Activated CD4-positive, alpha-beta T cell treated with anti-CD3 and anti-CD28 coated beads, Interleukin-2, amount 50 U/mL, for 4 hours (primary cell): ENCODE measurements at regions not wholly inside any gene's neighbourhood (a gene's known extent, or its start where the extent isn't known, plus 50 kb on each side); places are given as distances from the start of the nearest gene placed in this dataset.
"Not testable (repeated sequence)": the region's sequence is repeated elsewhere in the genome, so short reads cannot be mapped to it uniquely, and the experiment has no call there.

Experiments used
- DNase-seq, 2 experiments: peaks; one replicate each; pipeline ENCODE4 v3.0.0-alpha.2; 2020

GRCh38 chrX:46216406-46216805, 328.8 kb downstream of the ZNF674 start:
- no peak for DNase-seq

DNA sequence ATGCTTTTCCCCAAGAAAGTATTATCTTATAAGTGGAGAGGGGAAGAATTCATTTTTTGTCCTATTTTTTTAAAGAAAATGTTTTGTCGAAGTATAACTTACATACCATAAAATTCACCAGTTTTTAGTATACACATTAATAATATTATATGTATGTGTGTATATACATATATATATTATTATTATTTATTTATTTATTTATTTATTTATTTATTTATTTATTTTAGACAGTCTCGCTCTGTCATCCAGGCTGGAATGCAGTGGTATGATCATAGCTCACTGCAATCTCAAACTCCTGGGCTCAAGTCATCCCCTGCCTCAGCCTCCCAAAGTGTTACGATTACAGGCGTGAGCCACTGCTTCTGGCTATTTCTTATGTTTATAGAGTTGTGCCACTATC, 334.1 kb downstream of the ZNF674 start:
- no peak for DNase-seq

- no peak for DNase-seq
These were observed 335.5 kb downstream of the ZNF674 start for GRCh38 chrX:46209768-46210167.

DNA sequence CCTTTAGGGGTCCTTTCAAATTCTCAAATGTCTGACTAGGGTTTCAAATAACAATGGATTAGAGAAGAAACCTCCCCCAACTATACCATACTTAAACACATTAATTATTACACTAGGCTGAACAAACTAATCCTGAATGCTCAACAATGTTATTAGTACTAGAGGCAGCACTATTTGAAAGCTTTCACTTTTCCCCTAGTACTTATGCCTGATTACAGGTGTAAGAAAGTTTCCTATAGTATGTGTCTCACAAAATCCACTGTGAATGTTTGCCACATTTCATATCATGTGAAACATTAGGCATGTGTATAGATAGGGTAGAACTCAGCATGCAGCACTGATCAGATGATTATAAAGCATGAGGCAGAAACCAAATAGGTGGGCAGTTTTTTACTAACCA, 336.2 kb downstream of the ZNF674 start:
- DNase-seq: no peak

DNA sequence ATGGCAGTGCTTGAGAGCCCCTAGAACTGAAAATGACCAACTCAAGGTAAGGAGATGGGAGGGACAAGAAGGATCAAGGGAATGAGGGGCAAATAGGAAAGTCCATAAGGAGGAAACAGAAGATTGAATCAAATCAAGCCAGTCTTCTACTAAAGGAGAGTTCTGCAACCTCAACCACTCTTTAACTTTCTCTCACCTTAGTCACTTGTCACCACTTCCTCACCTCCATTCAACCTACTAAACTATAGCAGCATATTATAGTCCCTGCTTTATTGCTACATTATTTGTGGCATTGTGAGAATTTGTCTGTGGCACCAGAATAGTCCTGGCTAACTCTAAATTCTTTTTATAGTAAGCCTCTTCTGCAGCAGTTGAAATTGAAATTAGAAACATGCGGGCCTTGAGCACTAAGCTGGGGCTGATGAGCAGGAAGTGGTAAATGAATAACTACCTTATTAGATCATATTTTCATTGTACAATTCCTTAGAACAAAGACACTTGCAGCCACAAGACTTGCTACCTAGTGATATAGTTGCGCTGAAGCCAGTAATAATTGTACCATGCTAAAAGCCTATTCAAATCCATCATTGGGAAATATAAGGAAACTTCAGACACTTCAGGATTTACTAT, 336.9 kb downstream of the ZNF674 start:
- DNase-seq: no peak

DNA sequence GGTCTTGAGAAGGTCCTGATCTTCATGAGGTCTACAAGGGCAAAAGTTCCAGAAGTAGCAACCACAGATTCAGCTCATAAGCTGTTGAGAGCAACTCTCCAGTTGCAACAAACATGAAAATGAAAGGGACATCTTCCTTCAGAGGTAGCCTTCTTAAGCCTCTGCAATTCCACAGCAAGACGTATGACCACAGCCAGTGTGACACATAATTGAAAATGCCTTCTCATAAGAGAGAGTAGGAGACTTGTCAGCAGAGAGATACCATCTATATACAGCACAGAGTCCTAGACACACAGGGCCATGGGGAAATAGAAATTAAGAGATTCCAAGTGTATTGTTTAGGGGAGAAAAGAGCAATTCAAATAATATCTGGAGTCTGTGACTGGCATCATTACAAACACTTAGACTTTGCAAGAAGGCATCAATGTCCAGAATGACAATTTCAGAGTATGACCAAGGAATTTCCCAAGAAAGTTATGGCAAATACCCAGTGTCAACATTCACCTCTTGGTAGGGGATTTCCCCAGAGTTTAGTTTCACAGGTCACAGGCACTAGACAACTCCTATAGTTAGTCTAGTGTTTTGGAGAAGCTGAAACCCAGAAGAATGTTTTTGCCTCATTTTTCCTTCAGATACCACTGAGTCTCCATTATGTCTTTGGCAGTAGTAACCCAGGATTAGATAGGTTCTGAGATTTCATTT, 340.3 kb downstream of the ZNF674 start:
- DNase-seq: no peak

- DNase-seq: no peak
These were observed 342.3 kb downstream of the ZNF674 start for GRCh38 chrX:46202733-46203514.

DNA sequence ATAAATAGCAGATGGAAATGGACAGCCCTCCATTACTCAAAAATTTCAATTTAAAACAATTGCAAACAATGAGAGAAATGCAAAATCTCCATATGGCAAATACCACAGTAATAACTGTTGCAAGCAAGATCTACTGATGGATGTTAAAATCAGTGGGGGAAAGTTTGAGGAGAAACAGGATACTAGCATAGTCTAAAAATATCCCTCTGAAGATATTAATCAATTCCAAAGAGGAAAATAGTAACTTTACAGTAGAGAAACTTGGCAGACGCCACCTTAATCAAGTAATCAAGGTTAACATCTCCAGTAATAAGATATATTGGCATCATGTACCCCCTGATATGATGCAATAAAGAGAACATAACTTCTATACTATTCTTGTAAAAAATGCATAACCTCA, 344.8 kb downstream of the ZNF674 start:
- no peak for DNase-seq

GRCh38 chrX:46198858-46199257, 346.4 kb downstream of the ZNF674 start:
- DNase-seq: no peak

- DNase-seq: not testable (repeated sequence)
These were observed 358.5 kb downstream of the ZNF674 start for GRCh38 chrX:46186811-46187106.

DNA sequence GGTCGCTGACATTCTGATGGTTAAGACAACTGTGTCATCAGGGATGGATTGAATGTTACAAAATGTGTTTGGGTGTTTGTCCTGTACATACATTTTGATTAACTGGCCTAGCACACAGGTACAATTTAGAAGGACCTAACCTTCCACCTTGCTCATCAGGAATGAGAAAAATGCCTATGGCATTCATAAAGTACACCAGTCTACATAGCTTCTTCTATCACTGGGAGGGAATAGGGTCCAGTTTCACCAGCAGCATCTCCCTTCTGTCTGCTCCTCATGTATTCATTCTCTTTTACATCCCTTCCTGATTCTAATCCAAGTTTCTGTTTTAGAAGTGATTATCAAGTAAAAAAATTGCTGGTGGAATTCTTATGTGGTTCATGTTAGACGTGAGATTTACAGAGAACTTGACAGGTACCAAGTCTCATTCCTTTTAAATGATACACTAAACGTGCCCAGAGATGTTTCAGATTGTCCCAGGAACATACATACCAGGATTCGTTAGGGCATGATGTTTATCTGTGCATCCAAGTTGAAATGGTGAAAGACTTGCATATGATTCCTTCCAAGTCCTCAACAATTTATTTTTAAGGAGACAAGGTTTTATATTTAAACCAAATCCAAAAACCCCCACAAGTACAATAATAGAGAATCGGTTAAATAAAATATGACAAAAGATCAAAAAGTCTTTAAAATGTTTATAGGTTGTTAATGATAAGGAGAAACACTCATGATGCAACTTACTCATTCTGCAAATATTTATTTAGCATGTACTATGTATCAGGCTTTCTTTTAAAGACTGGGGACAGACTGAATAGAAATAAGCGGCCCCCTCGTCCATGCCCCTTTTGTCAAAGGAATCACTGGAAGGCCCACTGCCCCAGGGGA, 359.1 kb downstream of the ZNF674 start:
- no peak for DNase-seq

- DNase-seq: no peak
These were observed 360.5 kb downstream of the ZNF674 start for GRCh38 chrX:46184749-46185148.

GRCh38 chrX:46180258-46180687, 364.9 kb downstream of the ZNF674 start:
- DNase-seq: no peak

DNA sequence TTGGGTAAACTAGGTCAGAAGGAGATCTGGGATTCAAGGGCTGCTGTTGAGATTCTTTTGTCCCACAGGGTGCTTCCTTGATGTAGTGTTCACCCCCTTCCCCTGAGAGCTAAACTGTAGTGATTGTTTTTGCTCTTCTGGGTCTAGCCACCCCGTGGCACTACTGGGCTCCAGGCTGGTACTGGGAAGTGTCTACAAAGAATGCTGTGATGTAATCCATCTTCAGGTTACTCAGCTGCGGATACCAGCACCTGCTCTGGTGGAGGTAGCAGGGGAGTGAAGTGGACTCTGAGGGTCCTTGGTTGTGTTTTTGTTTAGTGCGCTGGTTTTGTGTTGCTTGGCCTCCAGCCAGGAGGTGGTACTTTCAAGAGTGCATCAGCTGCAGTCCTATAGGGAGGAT, 365.5 kb downstream of the ZNF674 start:
- no peak for DNase-seq

GRCh38 chrX:46178763-46179162, 366.5 kb downstream of the ZNF674 start:
- DNase-seq: no peak

DNA sequence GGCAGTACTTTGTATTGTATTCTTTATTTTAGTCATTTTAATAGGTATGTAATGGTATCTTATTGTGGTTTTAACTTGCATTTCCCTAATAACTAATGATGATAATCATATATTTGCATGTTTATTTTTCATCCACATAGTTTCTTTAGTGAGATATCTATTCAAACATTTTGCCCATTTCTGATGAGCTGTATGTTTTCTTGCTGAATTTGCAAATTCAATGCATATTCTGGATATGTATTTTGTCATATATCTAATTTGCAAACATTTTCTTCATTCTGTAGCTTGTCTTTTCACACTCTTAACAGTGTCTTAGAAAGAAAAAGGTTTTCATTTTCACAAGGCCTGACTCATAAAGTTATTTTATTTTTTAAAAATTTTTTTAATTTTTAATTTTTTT, 372.1 kb downstream of the ZNF674 start:
- DNase-seq: no peak

- not testable (repeated sequence) for DNase-seq
These were observed 373.8 kb downstream of the ZNF674 start for GRCh38 chrX:46171457-46171856.

- DNase-seq: no peak
These were observed 375.4 kb downstream of the ZNF674 start for GRCh38 chrX:46169808-46170207.

DNA sequence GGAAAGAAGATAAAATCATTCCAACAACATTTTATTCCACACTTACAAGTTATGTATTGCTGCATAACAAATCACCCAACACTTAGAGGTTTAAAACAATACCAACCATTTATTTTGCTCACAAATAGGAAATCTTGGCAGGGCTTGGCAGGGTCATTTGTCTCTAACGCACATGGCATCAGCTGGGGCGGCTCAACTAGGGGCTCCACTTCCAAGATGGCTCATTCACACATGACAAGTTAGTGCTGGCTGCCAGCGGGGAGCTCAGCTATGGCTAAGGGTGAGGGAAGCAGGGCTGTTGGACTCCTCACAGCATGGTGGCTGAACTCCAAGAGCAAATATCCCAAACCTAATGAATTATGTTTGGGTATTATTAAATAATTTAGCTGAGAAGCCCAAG, 377.0 kb downstream of the ZNF674 start:
- DNase-seq: no peak

DNA sequence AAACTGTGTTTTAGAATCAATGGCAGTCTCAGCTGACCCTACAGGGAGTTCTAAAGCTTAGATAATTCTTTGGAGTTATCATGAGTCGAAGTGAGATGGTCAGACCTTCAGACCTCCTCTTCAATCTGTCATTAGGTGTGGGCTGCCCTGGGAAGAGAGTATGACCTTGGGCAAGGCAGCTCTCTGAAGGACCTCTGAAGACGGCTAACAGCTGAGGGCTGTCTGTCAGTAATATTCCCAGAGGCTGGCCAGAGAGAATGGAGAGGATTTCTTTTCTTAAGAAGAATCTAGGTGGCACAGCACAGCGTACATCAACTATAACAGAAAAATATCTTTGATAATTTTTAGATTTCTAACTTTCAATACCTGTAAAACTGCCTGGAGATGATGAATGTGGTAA, 379.4 kb downstream of the ZNF674 start:
- DNase-seq: no peak

GRCh38 chrX:46165411-46165810, 379.8 kb downstream of the ZNF674 start:
- DNase-seq: no peak

GRCh38 chrX:46152756-46153155, 392.5 kb downstream of the ZNF674 start:
- DNase-seq: no peak

GRCh38 chrX:46151332-46151731, 393.9 kb downstream of the ZNF674 start:
- DNase-seq: not testable (repeated sequence)
